Keratinocyte (primary cell): ENCODE measurements at regions not wholly inside any gene's neighbourhood (a gene's known extent, or its start where the extent isn't known, plus 50 kb on each side); places are given as distances from the start of the nearest gene placed in this dataset.

Experiments used
- EZH2 ChIP-seq: IDR thresholded peaks from one replicate; pipeline ENCODE4 v1.6.1; 2012; ENCODE audit warnings: inconsistent platforms, mild to moderate bottlenecking, low read length, moderate library complexity
- TF ChIP-seq, protein P1 (sequence below), 3 experiments: IDR thresholded peaks in 1 of 3; conservative IDR thresholded peaks in 1 of 3; optimal IDR thresholded peaks in 1 of 3; 2 replicates in 2 of 3; 3 replicates in 1 of 3; pipeline versions ENCODE3 to v1.5.1; 2011; ENCODE audit warnings: low read length in 3 of 3, mild to moderate bottlenecking in 3 of 3, moderate library complexity in 2 of 3, control low read depth in 1 of 3, inconsistent platforms in 1 of 3; ENCODE audit not compliant: insufficient read depth in 2 of 3; ENCODE audit errors: extremely low read depth in 1 of 3

GRCh38 chr2:16101196-16101595, 160.8 kb downstream of the MYCN start:
- TF ChIP-seq, protein P1, sequence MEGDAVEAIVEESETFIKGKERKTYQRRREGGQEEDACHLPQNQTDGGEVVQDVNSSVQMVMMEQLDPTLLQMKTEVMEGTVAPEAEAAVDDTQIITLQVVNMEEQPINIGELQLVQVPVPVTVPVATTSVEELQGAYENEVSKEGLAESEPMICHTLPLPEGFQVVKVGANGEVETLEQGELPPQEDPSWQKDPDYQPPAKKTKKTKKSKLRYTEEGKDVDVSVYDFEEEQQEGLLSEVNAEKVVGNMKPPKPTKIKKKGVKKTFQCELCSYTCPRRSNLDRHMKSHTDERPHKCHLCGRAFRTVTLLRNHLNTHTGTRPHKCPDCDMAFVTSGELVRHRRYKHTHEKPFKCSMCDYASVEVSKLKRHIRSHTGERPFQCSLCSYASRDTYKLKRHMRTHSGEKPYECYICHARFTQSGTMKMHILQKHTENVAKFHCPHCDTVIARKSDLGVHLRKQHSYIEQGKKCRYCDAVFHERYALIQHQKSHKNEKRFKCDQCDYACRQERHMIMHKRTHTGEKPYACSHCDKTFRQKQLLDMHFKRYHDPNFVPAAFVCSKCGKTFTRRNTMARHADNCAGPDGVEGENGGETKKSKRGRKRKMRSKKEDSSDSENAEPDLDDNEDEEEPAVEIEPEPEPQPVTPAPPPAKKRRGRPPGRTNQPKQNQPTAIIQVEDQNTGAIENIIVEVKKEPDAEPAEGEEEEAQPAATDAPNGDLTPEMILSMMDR (optimal IDR thresholded peaks at IDR 0.05 in 1 of 3, IDR thresholded peaks at IDR 0.05 in 1 of 3, conservative IDR thresholded peaks at IDR 0.05 in 1 of 3; ENCODE audit: extremely low read depth in 1 of 3, insufficient read depth in 2 of 3, low read length in 3 of 3): no peak
- no peak for TF ChIP-seq EZH2
